ENCODE measurements at regions not wholly inside any gene's neighbourhood (a gene's known extent, or its start where the extent isn't known, plus 50 kb on each side); places are given as distances from the start of the nearest gene placed in this dataset.

GRCh38 chr10:130933008-130933390 lies 378.5 kb downstream of the TCERG1L start:
- no peak overlapping the region for H4K8ac ChIP-seq (ENCODE audit: low read depth in 2 of 2, low read length in 2 of 2)
- ATAC-seq (ENCODE audit: low read depth) (no peak), DNase-seq (no peak)
- no peak overlapping the region for H3K23ac ChIP-seq (ENCODE audit: low read depth, low read length)
- H3K79me1 ChIP-seq (ENCODE audit: low read depth in 1 of 2, low read length in 2 of 2): no peaks in the 10 kb centered on the region
- H3K4me2 ChIP-seq (ENCODE audit: low read depth, low read length): no peak overlapping the region
- H3K4me1 ChIP-seq (ENCODE audit: control insufficient read depth, insufficient read depth, low read length): no peaks in the 10 kb centered on the region
- H3K36me3 ChIP-seq (ENCODE audit: control insufficient read depth, insufficient read depth, low read length): no peaks in the 10 kb centered on the region
- WGBS, 2 experiments (ENCODE audit: extremely low coverage in 2 of 2, insufficient read length in 1 of 2): 52% methylated on average over 4 of the region's 5 CpGs; no CpG with 5 or more reads in 1 of the 2 experiments
- no peaks in the 10 kb centered on the region for H3K9me1 ChIP-seq (ENCODE audit: insufficient read depth, low read length)
- H3K14ac ChIP-seq (replicated peaks; ENCODE audit: low read depth, low read length): no peak overlapping the region
- no peak overlapping the region for H4K5ac ChIP-seq (ENCODE audit: low read depth, low read length)
- H3K9me3 ChIP-seq (ENCODE audit: control insufficient read depth, insufficient read depth, low read length): peaks cover 55% of the 10 kb centered on the region
- H2BK15ac ChIP-seq (ENCODE audit: low read depth, low read length): no peak overlapping the region
- no peak for TF ChIP-seq RAD21 (IDR thresholded peaks at IDR 0.05; ENCODE audit: low read length)
- no peak for TF ChIP-seq NFE2L2 (IDR thresholded peaks at IDR 0.05; ENCODE audit: low read depth, low read length)
- no peak for TF ChIP-seq BHLHE40 (IDR thresholded peaks at IDR 0.05; ENCODE audit: low read depth, low read length)
- no peak for TF ChIP-seq MXI1 (IDR thresholded peaks at IDR 0.05; ENCODE audit: borderline replicate concordance, low read depth, low read length)
- TF ChIP-seq, protein P1, sequence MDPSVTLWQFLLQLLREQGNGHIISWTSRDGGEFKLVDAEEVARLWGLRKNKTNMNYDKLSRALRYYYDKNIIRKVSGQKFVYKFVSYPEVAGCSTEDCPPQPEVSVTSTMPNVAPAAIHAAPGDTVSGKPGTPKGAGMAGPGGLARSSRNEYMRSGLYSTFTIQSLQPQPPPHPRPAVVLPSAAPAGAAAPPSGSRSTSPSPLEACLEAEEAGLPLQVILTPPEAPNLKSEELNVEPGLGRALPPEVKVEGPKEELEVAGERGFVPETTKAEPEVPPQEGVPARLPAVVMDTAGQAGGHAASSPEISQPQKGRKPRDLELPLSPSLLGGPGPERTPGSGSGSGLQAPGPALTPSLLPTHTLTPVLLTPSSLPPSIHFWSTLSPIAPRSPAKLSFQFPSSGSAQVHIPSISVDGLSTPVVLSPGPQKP (IDR thresholded peaks at IDR 0.05; ENCODE audit: borderline replicate concordance, low read depth, low read length): no peak
- no peak overlapping the region for H3K4ac ChIP-seq (ENCODE audit: low read depth, low read length)
- H2BK120ac ChIP-seq (ENCODE audit: low read depth, low read length): no peak overlapping the region
- H2AK9ac ChIP-seq (replicated peaks; ENCODE audit: low read depth, low read length, poor library complexity): no peak overlapping the region
- dilution Hi-C loops (cut with HindIII; ENCODE audit: low sequenced_read_pairs, unreplicated experiment) (no loop called here), in situ Hi-C loops (cut with MboI; ENCODE audit: low sequenced_read_pairs) (no loop called here), intact Hi-C loops (cut with micrococcal nuclease) (no loop called here)
- no peak overlapping the region for H2AK5ac ChIP-seq (ENCODE audit: low read depth, low read length)
- H3K9ac ChIP-seq (ENCODE audit: low read depth, low read length): no peak overlapping the region
- BruUV-seq (replicated peaks): no TSS peak
- H3K27me3 ChIP-seq (ENCODE audit: control insufficient read depth, insufficient read depth, low read length): no peaks in the 10 kb centered on the region
- H3K27ac ChIP-seq (ENCODE audit: insufficient read depth, low read length): no peak overlapping the region
- ChIA-PET POLR2A (ENCODE audit: unreplicated experiment) (no interaction called here), CTCF (no interaction called here)
- H3K56ac ChIP-seq (ENCODE audit: extremely low read depth, insufficient read depth, low read length): no peak overlapping the region
- H3K4me3 ChIP-seq (ENCODE audit: insufficient read depth, low read depth, low read length): no peak overlapping the region
- no peak overlapping the region for H2AFZ ChIP-seq (replicated peaks; ENCODE audit: low read length, poor library complexity)
- no peak overlapping the region for H3K18ac ChIP-seq (ENCODE audit: low read depth, low read length)
- H4K91ac ChIP-seq (ENCODE audit: insufficient read depth, low read depth, low read length): no peak overlapping the region
- no peak overlapping the region for H2BK20ac ChIP-seq (ENCODE audit: low read depth, low read length)
- H4K20me1 ChIP-seq (ENCODE audit: insufficient read depth, low read length): no peaks in the 10 kb centered on the region
- no peak overlapping the region for H2BK5ac ChIP-seq (ENCODE audit: low read depth, low read length, poor library complexity, severe bottlenecking)
